OCI-LY1 (cell line): ENCODE measurements at regions not wholly inside any gene's neighbourhood (a gene's known extent, or its start where the extent isn't known, plus 50 kb on each side); places are given as distances from the start of the nearest gene placed in this dataset.

ENCODE experiments used
- H2AFZ ChIP-seq: fragments of 200-600 bp; sonication (generic), shearing (Covaris generic); 2 replicates; pipeline ENCODE4 v1.6.0; 2014; ENCODE audit warnings: antibody characterized with exemption, mild to moderate bottlenecking, low read length
- H3F3A ChIP-seq: fragments of 200-600 bp; sonication (generic), shearing (Covaris generic); 2 replicates; pipeline ENCODE4 v1.6.0; 2014; ENCODE audit warnings: mild to moderate bottlenecking, antibody characterized with exemption, low read length, moderate library complexity; ENCODE audit not compliant: insufficient read depth
- H3K27ac ChIP-seq: fragments of 200-600 bp; sonication (generic); 2 replicates; pipeline ENCODE4 v1.5.1; 2014; ENCODE audit warnings: low read length, mixed run types, mild to moderate bottlenecking, low read depth; ENCODE audit not compliant: poor library complexity, severe bottlenecking
- H3K27me3 ChIP-seq: fragments of 200-600 bp; sonication (generic); 2 replicates; pipeline ENCODE4 v1.6.0; 2014; ENCODE audit warnings: antibody characterized with exemption, mild to moderate bottlenecking, low read length, moderate library complexity; ENCODE audit not compliant: insufficient read depth
- H3K36me3 ChIP-seq: fragments of 200-600 bp; sonication (generic); 2 replicates; pipeline ENCODE4 v1.6.1; 2014; ENCODE audit warnings: mild to moderate bottlenecking, antibody characterized with exemption, low read length, moderate library complexity, mixed read lengths; ENCODE audit not compliant: insufficient read depth
- H3K4me1 ChIP-seq: fragments of 200-600 bp; sonication (generic); 2 replicates; pipeline ENCODE4 v1.5.1; 2014; ENCODE audit warnings: mild to moderate bottlenecking, low read length, moderate library complexity; ENCODE audit not compliant: insufficient read depth, severe bottlenecking
- H3K4me2 ChIP-seq: fragments of 200-600 bp; sonication (generic), shearing (Covaris generic); 2 replicates; pipeline ENCODE4 v1.6.1; 2014; ENCODE audit warnings: low read length
- H3K4me3 ChIP-seq: fragments of 200-600 bp; sonication (generic); 2 replicates; pipeline ENCODE4 v1.5.1; 2014; ENCODE audit warnings: low read length, low read depth, mild to moderate bottlenecking, mixed read lengths; ENCODE audit not compliant: poor library complexity, severe bottlenecking
- H3K79me2 ChIP-seq: fragments of 200-600 bp; shearing (Covaris generic); 2 replicates; pipeline ENCODE4 v1.6.1; 2016; ENCODE audit warnings: mixed run types, low read length, mixed read lengths; ENCODE audit not compliant: insufficient read depth
- H3K9ac ChIP-seq: fragments of 200-600 bp; sonication (generic), shearing (Covaris generic); 2 replicates; pipeline ENCODE4 v1.6.1; 2014; ENCODE audit warnings: mild to moderate bottlenecking, low read length, mixed read lengths
- H3K9me2 ChIP-seq: fragments of 200-600 bp; sonication (generic), shearing (Covaris generic); 2 replicates; pipeline ENCODE4 v1.6.1; 2014; ENCODE audit warnings: low read depth, mild to moderate bottlenecking, low read length, mixed read lengths
- H3K9me3 ChIP-seq: fragments of 200-600 bp; shearing (Covaris generic); 2 replicates; pipeline ENCODE4 v1.6.1; 2014; ENCODE audit warnings: low read length, mixed read lengths
- H4K20me1 ChIP-seq: fragments of 200-600 bp; sonication (generic), shearing (Covaris generic); 2 replicates; pipeline ENCODE4 v1.6.0; 2016; ENCODE audit warnings: mild to moderate bottlenecking, low read length; ENCODE audit not compliant: insufficient read depth
- EZH2 ChIP-seq: fragments of 200-600 bp; sonication (generic), shearing (Covaris generic); IDR thresholded peaks from 2 replicates; pipeline ENCODE4 v1.8.0; 2017; ENCODE audit warnings: borderline replicate concordance, mixed run types, mild to moderate bottlenecking, antibody characterized with exemption, low read length, moderate library complexity, mixed read lengths
- TF ChIP-seq, protein P1 (sequence below): fragments of 200-600 bp; sonication (generic), shearing (Covaris generic); IDR thresholded peaks from 2 replicates; pipeline ENCODE4 v1.5.1; 2017; ENCODE audit warnings: mild to moderate bottlenecking, antibody characterized with exemption, low read length, moderate library complexity, mixed read lengths

DNA sequence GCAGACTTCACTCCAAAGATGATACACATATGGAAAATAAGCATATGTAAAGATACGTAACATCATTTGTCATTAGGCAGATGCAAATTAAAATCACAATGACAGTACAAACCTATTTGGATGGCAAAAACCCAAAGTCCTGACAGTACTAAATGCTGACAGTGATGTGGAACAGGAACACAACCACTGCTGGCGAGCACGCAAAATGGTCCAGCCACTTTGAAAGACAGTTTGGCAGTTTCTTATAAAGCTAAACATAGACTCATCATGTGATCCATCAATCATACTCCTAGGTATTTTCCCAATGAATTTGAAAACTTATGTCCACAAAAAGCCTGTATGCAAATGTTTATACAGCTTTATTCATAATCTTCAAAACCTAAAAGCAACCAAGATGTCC, 200.7 kb downstream of the RAMP3 start:
- Histone ChIP-seq H3K79me2 (no peaks in the 10 kb centered on the region), H4K20me1 (no peaks in the 10 kb centered on the region), H3K27me3 (no peaks in the 10 kb centered on the region), H3K4me1 (no peaks in the 10 kb centered on the region), H3K36me3 (no peaks in the 10 kb centered on the region), H3K4me2 (no peak overlapping the region), H3K9me3 (no peaks in the 10 kb centered on the region), H2AFZ (no peak overlapping the region), H3K27ac (no peak overlapping the region), H3K9ac (no peak overlapping the region), H3F3A (no peaks in the 10 kb centered on the region), H3K9me2 (no peaks in the 10 kb centered on the region), H3K4me3 (no peak overlapping the region)
- TF ChIP-seq EZH2: no peak
- TF ChIP-seq, protein P1, sequence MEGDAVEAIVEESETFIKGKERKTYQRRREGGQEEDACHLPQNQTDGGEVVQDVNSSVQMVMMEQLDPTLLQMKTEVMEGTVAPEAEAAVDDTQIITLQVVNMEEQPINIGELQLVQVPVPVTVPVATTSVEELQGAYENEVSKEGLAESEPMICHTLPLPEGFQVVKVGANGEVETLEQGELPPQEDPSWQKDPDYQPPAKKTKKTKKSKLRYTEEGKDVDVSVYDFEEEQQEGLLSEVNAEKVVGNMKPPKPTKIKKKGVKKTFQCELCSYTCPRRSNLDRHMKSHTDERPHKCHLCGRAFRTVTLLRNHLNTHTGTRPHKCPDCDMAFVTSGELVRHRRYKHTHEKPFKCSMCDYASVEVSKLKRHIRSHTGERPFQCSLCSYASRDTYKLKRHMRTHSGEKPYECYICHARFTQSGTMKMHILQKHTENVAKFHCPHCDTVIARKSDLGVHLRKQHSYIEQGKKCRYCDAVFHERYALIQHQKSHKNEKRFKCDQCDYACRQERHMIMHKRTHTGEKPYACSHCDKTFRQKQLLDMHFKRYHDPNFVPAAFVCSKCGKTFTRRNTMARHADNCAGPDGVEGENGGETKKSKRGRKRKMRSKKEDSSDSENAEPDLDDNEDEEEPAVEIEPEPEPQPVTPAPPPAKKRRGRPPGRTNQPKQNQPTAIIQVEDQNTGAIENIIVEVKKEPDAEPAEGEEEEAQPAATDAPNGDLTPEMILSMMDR: no peak

DNA sequence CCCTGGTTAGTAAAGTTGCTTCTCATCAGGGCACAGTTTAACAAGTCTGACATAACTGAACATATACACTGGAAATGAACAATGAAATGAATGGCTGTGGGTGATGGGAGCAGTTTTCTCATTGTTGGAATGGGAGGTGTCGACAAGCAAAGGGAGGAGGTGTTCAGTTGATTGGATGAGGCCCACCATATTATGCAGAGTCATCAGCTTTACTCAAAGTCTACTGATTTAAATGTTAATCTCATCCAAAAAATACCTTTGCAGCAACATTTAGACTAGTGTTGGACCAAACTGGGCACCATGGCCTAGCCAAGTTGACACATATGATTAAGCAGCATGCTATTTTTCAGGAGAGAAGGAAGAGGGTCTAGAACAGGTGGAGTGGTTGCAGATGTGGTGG, 201.7 kb downstream of the RAMP3 start:
- Histone ChIP-seq H2AFZ (no peak overlapping the region), H3K4me3 (no peak overlapping the region), H3K4me2 (no peak overlapping the region), H3K36me3 (no peaks in the 10 kb centered on the region), H3K9me2 (no peaks in the 10 kb centered on the region), H3K27ac (no peak overlapping the region), H3K4me1 (no peaks in the 10 kb centered on the region), H3F3A (no peaks in the 10 kb centered on the region), H3K9me3 (no peaks in the 10 kb centered on the region), H3K27me3 (no peaks in the 10 kb centered on the region), H3K9ac (no peak overlapping the region), H3K79me2 (no peaks in the 10 kb centered on the region), H4K20me1 (no peaks in the 10 kb centered on the region)
- TF ChIP-seq, protein P1: no peak
- no peak for TF ChIP-seq EZH2

DNA sequence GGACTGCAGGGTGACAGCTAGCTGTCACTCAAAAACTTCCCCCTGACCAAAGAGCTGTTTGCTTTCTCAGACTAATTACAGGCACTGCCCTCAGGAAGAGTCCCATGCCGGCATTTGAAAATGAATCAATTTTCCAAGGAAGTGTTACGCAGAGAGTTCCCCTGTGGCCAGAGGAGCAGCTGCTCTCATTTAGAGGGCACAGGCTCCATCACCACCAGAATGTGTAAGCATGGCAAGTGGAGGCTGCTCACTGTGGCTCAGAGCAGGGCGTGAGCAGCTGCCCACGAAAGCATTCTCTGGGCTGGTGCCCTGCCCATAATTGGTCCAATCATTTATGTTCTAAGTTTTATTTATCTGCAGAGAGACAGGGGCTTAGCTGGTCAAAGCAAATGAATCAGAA, 202.2 kb downstream of the RAMP3 start:
- Histone ChIP-seq H3K27me3 (no peaks in the 10 kb centered on the region), H3F3A (no peaks in the 10 kb centered on the region), H4K20me1 (no peaks in the 10 kb centered on the region), H3K9ac (no peak overlapping the region), H3K79me2 (no peaks in the 10 kb centered on the region), H2AFZ (no peak overlapping the region), H3K9me2 (no peaks in the 10 kb centered on the region), H3K4me2 (no peak overlapping the region), H3K36me3 (no peaks in the 10 kb centered on the region), H3K27ac (no peak overlapping the region), H3K4me1 (no peaks in the 10 kb centered on the region), H3K4me3 (no peak overlapping the region), H3K9me3 (no peaks in the 10 kb centered on the region)
- TF ChIP-seq, protein P1: no peak
- TF ChIP-seq EZH2: no peak
